ENCODE measurements at regions not wholly inside any gene's neighbourhood (a gene's known extent, or its start where the extent isn't known, plus 50 kb on each side); places are given as distances from the start of the nearest gene placed in this dataset.

DNA sequence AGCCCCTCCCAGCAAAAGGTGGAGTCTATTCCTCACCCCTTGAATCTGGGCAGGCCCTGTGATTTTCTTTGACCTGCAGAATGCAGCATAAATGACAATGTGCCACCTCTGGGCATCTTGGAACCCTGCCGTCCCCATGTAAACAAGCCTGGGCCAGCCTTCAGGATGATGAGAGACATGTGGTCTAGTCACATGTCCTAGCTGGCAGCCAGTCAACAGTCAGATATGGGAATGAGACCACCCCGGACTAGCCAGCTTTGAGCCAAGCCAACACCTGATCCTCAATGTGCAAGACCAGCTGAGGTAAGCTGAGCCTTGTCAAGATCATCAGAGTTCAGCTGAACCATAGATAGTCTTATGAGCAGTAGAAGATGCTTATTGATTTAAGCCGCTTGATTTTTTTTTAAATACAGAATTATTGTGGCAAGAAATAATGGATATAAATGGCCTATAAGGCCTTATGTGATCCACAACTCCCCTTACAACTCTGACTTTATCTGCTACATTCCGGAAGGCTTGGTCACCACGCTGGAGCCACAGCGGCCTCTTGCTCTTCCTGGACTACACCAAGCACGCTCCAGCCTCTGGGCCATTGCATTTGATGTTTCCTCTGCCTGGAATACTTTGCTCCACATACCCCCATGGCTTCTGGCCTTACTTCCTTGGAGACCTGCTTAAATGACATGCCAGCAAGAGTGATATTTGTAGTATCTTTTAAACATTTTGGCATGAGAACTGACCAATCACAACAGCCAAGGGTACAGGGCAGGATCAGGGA, 225.9 kb upstream of the SESN3 start:
- intact Hi-C loops (cut with micrococcal nuclease; ENCODE audit: unreplicated experiment) (no loop called here), in situ Hi-C loops (cut with HindIII; ENCODE audit: low pct_unique_long_range_greater_than_20kb, low sequenced_read_pairs) (no loop called here)
- no peaks in the 10 kb centered on the region for H3K36me3 ChIP-seq (ENCODE audit: control insufficient read depth, insufficient read depth, low read length)
- H3K4me3 ChIP-seq (ENCODE audit: low read depth in 2 of 2, low read length in 2 of 2): no peak overlapping the region
- ChIA-PET CTCF (no interaction called here), POLR2A (no interaction called here)
- no peaks in the 10 kb centered on the region for H3K9me3 ChIP-seq (ENCODE audit: control insufficient read depth, insufficient read depth, low read depth, low read length)
- ATAC-seq (no peak), DNase-seq (ENCODE audit: low read depth, low spot score) (no peak)
- H3K27me3 ChIP-seq (ENCODE audit: control insufficient read depth, insufficient read depth, low read length): no peaks in the 10 kb centered on the region
- TF ChIP-seq SIN3A (IDR thresholded peaks at IDR 0.05; ENCODE audit: borderline replicate concordance, insufficient read depth, low read depth, low read length): no peak
- TF ChIP-seq, protein P1, sequence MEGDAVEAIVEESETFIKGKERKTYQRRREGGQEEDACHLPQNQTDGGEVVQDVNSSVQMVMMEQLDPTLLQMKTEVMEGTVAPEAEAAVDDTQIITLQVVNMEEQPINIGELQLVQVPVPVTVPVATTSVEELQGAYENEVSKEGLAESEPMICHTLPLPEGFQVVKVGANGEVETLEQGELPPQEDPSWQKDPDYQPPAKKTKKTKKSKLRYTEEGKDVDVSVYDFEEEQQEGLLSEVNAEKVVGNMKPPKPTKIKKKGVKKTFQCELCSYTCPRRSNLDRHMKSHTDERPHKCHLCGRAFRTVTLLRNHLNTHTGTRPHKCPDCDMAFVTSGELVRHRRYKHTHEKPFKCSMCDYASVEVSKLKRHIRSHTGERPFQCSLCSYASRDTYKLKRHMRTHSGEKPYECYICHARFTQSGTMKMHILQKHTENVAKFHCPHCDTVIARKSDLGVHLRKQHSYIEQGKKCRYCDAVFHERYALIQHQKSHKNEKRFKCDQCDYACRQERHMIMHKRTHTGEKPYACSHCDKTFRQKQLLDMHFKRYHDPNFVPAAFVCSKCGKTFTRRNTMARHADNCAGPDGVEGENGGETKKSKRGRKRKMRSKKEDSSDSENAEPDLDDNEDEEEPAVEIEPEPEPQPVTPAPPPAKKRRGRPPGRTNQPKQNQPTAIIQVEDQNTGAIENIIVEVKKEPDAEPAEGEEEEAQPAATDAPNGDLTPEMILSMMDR (IDR thresholded peaks at IDR 0.05): no peak
- no peak for TF ChIP-seq TCF7L2 (IDR thresholded peaks at IDR 0.05; ENCODE audit: low read depth, low read length)
- TF ChIP-seq, protein P2, sequence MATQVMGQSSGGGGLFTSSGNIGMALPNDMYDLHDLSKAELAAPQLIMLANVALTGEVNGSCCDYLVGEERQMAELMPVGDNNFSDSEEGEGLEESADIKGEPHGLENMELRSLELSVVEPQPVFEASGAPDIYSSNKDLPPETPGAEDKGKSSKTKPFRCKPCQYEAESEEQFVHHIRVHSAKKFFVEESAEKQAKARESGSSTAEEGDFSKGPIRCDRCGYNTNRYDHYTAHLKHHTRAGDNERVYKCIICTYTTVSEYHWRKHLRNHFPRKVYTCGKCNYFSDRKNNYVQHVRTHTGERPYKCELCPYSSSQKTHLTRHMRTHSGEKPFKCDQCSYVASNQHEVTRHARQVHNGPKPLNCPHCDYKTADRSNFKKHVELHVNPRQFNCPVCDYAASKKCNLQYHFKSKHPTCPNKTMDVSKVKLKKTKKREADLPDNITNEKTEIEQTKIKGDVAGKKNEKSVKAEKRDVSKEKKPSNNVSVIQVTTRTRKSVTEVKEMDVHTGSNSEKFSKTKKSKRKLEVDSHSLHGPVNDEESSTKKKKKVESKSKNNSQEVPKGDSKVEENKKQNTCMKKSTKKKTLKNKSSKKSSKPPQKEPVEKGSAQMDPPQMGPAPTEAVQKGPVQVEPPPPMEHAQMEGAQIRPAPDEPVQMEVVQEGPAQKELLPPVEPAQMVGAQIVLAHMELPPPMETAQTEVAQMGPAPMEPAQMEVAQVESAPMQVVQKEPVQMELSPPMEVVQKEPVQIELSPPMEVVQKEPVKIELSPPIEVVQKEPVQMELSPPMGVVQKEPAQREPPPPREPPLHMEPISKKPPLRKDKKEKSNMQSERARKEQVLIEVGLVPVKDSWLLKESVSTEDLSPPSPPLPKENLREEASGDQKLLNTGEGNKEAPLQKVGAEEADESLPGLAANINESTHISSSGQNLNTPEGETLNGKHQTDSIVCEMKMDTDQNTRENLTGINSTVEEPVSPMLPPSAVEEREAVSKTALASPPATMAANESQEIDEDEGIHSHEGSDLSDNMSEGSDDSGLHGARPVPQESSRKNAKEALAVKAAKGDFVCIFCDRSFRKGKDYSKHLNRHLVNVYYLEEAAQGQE (IDR thresholded peaks at IDR 0.05; ENCODE audit: insufficient read depth in 1 of 2, low read depth in 2 of 2, low read length in 1 of 2): no peak
- no peak for TF ChIP-seq POLR2AphosphoS5 (IDR thresholded peaks at IDR 0.05; ENCODE audit: low read depth, low read length)
- no peak overlapping the region for H3K27ac ChIP-seq (ENCODE audit: low read length)
- BruUV-seq (replicated peaks): no TSS peak
- H3K4me1 ChIP-seq (ENCODE audit: control insufficient read depth, insufficient read depth, low read length): no peaks in the 10 kb centered on the region

DNA sequence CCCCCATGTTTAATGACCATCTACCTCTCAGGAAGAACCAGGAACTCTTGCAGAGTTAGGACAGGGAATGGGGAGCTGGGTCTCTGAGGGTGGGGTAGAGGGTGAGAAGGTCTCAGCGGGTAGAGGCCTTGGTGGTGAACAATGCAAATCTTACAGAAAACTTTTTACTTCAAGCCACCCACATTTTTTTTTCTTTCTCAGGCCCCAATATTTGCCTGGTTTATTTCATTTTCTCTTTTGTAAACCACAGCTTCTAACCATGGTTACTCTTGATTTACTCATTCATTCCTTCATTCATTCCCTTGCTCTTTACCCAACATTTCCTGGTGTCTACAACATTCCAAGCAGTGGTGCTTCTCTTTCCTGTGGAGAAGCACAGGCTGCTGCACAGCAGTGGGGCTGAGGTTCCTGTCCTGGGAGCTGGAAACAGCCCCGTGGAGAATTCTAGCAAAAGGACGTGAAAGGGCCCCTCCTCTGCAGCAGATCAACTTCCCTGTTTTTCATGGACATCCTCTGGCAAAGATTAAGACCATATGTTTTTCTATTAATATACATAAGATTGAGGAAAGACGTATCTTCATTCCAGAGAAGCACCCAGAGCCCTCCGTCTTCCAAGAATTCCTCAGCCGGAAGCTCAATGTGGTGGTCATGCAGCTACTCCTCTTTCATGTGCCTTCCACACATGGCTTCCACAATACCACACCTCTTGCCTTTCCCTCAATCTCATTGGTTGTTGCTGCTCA, 224.4 kb upstream of the SESN3 start:
- Histone ChIP-seq H3K4me1 (ENCODE audit: control insufficient read depth, insufficient read depth, low read length) (no peaks in the 10 kb centered on the region), H3K27me3 (ENCODE audit: control insufficient read depth, insufficient read depth, low read length) (no peaks in the 10 kb centered on the region), H3K9me3 (ENCODE audit: control insufficient read depth, insufficient read depth, low read depth, low read length) (no peaks in the 10 kb centered on the region), H3K4me3 (ENCODE audit: low read depth in 2 of 2, low read length in 2 of 2) (no peak overlapping the region), H3K27ac (ENCODE audit: low read length) (no peak overlapping the region), H3K36me3 (ENCODE audit: control insufficient read depth, insufficient read depth, low read length) (no peaks in the 10 kb centered on the region)
- no TSS peak for BruUV-seq (replicated peaks)
- ChIA-PET CTCF (interaction anchor here (0.7 kb wide), 1 partner anchor 301 kb away, joined by 3 read pairs; no protein-coding TSS in a partner anchor), POLR2A (no interaction called here)
- TF ChIP-seq, protein P1 (IDR thresholded peaks at IDR 0.05): no peak
- TF ChIP-seq SIN3A (IDR thresholded peaks at IDR 0.05; ENCODE audit: borderline replicate concordance, insufficient read depth, low read depth, low read length): no peak
- no peak for TF ChIP-seq TCF7L2 (IDR thresholded peaks at IDR 0.05; ENCODE audit: low read depth, low read length)
- no peak for TF ChIP-seq POLR2AphosphoS5 (IDR thresholded peaks at IDR 0.05; ENCODE audit: low read depth, low read length)
- TF ChIP-seq, protein P2 (IDR thresholded peaks at IDR 0.05; ENCODE audit: insufficient read depth in 1 of 2, low read depth in 2 of 2, low read length in 1 of 2): no peak
- in situ Hi-C loops (cut with HindIII; ENCODE audit: low pct_unique_long_range_greater_than_20kb, low sequenced_read_pairs) (no loop called here), intact Hi-C loops (cut with micrococcal nuclease; ENCODE audit: unreplicated experiment) (no loop called here)
- DNase-seq (ENCODE audit: low read depth, low spot score): no peak
- no peak for ATAC-seq

All from Panc1 (cell line).